Gastroesophageal sphincter (tissue), 4 donors: ENCODE measurements at regions not wholly inside any gene's neighbourhood (a gene's known extent, or its start where the extent isn't known, plus 50 kb on each side); places are given as distances from the start of the nearest gene placed in this dataset.
A peak's percentile ranks its signal among the peaks of the same experiment; 100 is the strongest.

Source experiments
- ATAC-seq: fragments of 150-250 bp; one replicate; pipeline ENCODE4 v1.9.1; 2016; ENCODE audit warnings: mild to moderate bottlenecking, moderate library complexity
- H3K27ac ChIP-seq, 4 donors: fragments of 200-600 bp; sonication (generic) in 3 of 4; 1 replicate in 3 of 4; 2 replicates in 1 of 4; pipeline ENCODE4 v1.5.1; 2016 to 2019
- H3K27me3 ChIP-seq: fragments of 200-600 bp; sonication (generic); one replicate; pipeline ENCODE4 v1.5.1; 2019
- H3K36me3 ChIP-seq, 2 donors: fragments of 200-600 bp; sonication (generic); one replicate each; pipeline ENCODE4 v1.5.1; 2019; ENCODE audit warnings: control low read depth in 1 of 2
- H3K4me1 ChIP-seq, 3 donors: fragments of 200-600 bp; sonication (generic); 1 replicate in 2 of 3; 2 replicates in 1 of 3; pipeline ENCODE4 v1.5.1; 2016 to 2019; ENCODE audit warnings: control low read depth in 2 of 3
- H3K4me3 ChIP-seq, 2 donors: fragments of 200-600 bp; sonication (generic); one replicate each; pipeline ENCODE4 v1.5.1; 2019; ENCODE audit warnings: mild to moderate bottlenecking in 1 of 2, moderate library complexity in 1 of 2
- H3K9me3 ChIP-seq, 3 donors: fragments of 200-600 bp; sonication (generic); one replicate each; pipeline ENCODE4 v1.5.1; 2017 to 2019; ENCODE audit warnings: control low read depth in 2 of 3
- EP300 ChIP-seq: sonication (generic); formaldehyde crosslinking; IDR thresholded peaks from one replicate; pipeline ENCODE4 v1.6.1; 2017; ENCODE audit warnings: antibody characterized with exemption, mild to moderate bottlenecking
- POLR2A ChIP-seq, 2 donors: fragments of 450-650 bp; IDR thresholded peaks; one replicate each; pipeline ENCODE4 v1.6.1; 2017; ENCODE audit warnings: antibody characterized with exemption in 2 of 2, mild to moderate bottlenecking in 2 of 2, moderate library complexity in 1 of 2
- POLR2AphosphoS5 ChIP-seq: sonication (generic); formaldehyde crosslinking; IDR thresholded peaks from one replicate; pipeline ENCODE4 v1.6.1; 2017; ENCODE audit warnings: antibody characterized with exemption
- WGBS, 2 donors: methylation state at CpG; one replicate each; pipeline ENCODE4 v1.1.5; 2018; ENCODE audit warnings: low coverage in 1 of 2; 5-methylcytosine and 5-hydroxymethylcytosine counted together
- TF ChIP-seq, protein P1 (sequence below), 4 experiments: fragments of 200-600 bp in 2 of 4; fragments of 450-650 bp in 2 of 4; sonication (generic) in 1 of 4; IDR thresholded peaks; one replicate each; pipeline ENCODE4 v1.5.1; 2017 to 2019; ENCODE audit warnings: antibody characterized with exemption in 4 of 4, mild to moderate bottlenecking in 2 of 4, moderate library complexity in 2 of 4

DNA sequence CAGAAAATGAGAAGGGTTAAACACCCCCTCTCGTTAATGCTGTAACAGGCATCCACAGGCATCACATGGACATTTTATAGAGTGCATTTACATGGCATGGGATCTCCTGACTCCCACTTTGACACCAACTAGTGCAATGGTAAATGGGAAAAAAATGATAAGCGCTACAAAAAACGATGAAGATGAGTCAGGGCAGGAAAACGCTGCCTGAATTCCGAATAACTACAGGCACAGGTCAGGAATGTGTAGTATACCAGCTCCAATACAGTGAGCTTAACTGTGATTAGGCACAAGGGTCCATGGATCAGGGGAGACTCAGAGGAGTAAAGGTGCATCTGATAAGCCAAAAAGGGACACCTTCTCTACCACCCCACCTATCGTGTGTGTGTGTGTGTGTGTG lies 223.6 kb downstream of the FOXO1 start:
- Histone ChIP-seq H3K36me3 (no peaks in the 10 kb centered on the region), H3K4me3 (no peak overlapping the region), H3K9me3 (no peaks in the 10 kb centered on the region), H3K4me1 (peaks cover 5 to 50% (median 20%) of the 10 kb centered on the region in 3 donors), H3K27ac (no peak overlapping the region), H3K27me3 (no peaks in the 10 kb centered on the region)
- WGBS, 2 donors, result 47 to 67% methylated on average over 5 to 6 of the region's 6 CpGs
- ATAC-seq, result no peak
- TF ChIP-seq POLR2AphosphoS5, result no peak
- TF ChIP-seq, protein P1, sequence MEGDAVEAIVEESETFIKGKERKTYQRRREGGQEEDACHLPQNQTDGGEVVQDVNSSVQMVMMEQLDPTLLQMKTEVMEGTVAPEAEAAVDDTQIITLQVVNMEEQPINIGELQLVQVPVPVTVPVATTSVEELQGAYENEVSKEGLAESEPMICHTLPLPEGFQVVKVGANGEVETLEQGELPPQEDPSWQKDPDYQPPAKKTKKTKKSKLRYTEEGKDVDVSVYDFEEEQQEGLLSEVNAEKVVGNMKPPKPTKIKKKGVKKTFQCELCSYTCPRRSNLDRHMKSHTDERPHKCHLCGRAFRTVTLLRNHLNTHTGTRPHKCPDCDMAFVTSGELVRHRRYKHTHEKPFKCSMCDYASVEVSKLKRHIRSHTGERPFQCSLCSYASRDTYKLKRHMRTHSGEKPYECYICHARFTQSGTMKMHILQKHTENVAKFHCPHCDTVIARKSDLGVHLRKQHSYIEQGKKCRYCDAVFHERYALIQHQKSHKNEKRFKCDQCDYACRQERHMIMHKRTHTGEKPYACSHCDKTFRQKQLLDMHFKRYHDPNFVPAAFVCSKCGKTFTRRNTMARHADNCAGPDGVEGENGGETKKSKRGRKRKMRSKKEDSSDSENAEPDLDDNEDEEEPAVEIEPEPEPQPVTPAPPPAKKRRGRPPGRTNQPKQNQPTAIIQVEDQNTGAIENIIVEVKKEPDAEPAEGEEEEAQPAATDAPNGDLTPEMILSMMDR (IDR thresholded peaks at IDR 0.05), result no peak

DNA sequence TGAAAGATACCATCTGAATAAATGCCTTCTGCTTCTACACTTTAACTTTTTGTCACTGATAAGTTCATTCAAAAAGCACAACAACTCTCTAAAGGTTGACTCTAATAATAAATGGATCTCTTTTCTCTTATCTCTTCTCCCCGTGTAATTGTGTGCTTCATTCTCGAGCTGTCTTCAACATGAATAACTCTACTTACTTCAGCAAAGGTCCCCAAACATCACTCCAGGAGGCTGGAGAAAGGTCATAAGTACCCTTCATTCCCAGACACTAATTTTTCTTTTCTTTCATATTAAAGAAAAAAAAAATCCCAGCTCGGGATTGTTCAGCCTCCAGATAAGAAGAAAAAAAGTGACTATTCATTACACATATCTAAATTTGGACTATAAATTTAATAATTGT lies 222.2 kb downstream of the FOXO1 start:
- H3K27ac ChIP-seq, result no peak overlapping the region

DNA sequence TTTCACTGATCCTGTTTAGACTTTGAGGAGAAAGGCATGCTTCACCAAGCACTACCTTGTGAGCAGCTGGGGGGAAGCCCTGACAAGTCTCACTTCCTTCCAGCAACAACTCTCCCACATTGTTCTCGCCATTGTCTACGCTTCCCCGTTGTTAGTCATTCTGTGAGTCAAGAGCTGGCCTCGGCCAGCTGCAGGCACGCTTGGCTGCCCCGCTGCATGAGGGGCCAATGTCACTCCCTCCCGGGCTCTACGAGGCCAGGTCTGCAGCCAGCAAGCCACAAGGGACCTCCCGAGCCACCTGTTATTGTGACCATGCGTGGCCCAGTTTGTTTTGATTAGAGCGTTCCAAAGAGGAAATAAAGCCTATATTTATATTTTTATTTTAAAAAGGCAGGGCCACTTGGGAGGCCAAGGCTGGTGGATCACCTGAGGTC lies 220.9 kb downstream of the FOXO1 start:
- no peak overlapping the region for H3K27ac ChIP-seq
- 50 to 80% methylated on average over 2 to 3 of the region's 11 CpGs for WGBS, 2 donors

More for the DNA sequence above, 222.2 kb downstream of the FOXO1 start:
- ATAC-seq, result no peak
- Histone ChIP-seq H3K27me3 (no peaks in the 10 kb centered on the region), H3K9me3 (no peaks in the 10 kb centered on the region), H3K4me3 (no peak overlapping the region), H3K4me1 (peaks cover 5 to 36% (median 18%) of the 10 kb centered on the region in 3 donors), H3K36me3 (no peaks in the 10 kb centered on the region)
- 54 to 94% methylated on average over 3 of the region's 3 CpGs for WGBS, 2 donors
- no peak for TF ChIP-seq EP300
- TF ChIP-seq POLR2A (IDR thresholded peaks at IDR 0.05), result no peak

DNA sequence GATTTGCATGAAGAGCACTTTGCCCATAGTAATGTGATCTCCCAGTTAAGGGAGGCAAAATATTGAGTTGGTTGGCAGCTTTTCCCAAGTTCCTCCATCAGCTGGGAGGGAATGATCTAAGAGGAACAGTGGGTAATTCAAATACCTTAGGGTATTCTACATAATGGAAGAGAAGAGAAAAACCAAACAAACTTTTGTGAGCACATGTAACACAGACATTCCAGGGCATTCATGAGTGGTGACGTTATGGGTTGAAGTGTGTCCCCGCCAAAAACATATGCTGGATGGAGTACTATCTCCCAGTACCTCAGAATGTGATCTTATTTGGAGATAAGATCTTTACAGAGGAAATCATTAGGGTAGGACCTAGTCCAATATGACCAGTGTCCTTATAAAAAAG lies 220.1 kb downstream of the FOXO1 start:
- ATAC-seq, result no peak
- WGBS, 2 donors, result 76 to 80% methylated on average over 2 of the region's 2 CpGs

More for the DNA sequence above, 220.9 kb downstream of the FOXO1 start:
- Histone ChIP-seq H3K4me1 (peaks cover 5 to 23% (median 9%) of the 10 kb centered on the region in 3 donors), H3K27me3 (no peaks in the 10 kb centered on the region), H3K36me3 (no peaks in the 10 kb centered on the region), H3K4me3 (no peak overlapping the region), H3K9me3 (no peaks in the 10 kb centered on the region)
- peak; percentile 62 for ATAC-seq
- TF ChIP-seq POLR2A (IDR thresholded peaks at IDR 0.05) (no peak), EP300 (no peak), POLR2AphosphoS5 (peak; percentile 43)
- TF ChIP-seq, protein P1 (IDR thresholded peaks at IDR 0.05), result no peak

DNA sequence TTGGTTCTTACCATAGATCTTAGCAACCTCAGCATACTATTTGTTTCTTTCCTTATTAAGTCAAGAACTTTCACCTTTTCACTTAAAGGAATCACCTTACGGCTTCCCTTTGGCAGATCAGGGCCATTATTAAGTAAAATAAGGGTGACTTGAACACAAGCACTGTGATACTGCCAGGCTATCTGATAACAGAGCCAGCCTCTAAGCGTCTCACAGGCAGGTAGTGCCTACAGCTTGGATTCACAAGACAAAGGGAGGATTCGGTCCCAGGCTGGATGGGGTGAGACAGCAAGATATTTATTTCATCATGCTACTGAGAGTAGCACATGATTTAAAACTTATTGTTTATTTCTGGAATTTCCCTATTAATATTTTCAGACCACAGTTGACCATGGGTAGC lies 218.6 kb downstream of the FOXO1 start:
- Histone ChIP-seq H3K4me3 (no peak overlapping the region), H3K4me1 (no peaks in the 10 kb centered on the region), H3K9me3 (no peaks in the 10 kb centered on the region), H3K36me3 (no peaks in the 10 kb centered on the region), H3K27ac (no peak overlapping the region), H3K27me3 (no peaks in the 10 kb centered on the region)
- no peak for ATAC-seq
- WGBS, 2 donors, result 60 to 89% methylated on average over 3 of the region's 3 CpGs
- TF ChIP-seq POLR2A (IDR thresholded peaks at IDR 0.05), result no peak

More for the DNA sequence above, 220.1 kb downstream of the FOXO1 start:
- Histone ChIP-seq H3K27ac (no peak overlapping the region), H3K4me1 (peaks cover 4 to 15% (median 4%) of the 10 kb centered on the region in 3 donors), H3K4me3 (no peak overlapping the region), H3K36me3 (no peaks in the 10 kb centered on the region), H3K9me3 (no peaks in the 10 kb centered on the region), H3K27me3 (no peaks in the 10 kb centered on the region)
- TF ChIP-seq POLR2AphosphoS5, result no peak
- TF ChIP-seq POLR2A (IDR thresholded peaks at IDR 0.05), result no peak
- no peak for TF ChIP-seq EP300
- TF ChIP-seq, protein P1 (IDR thresholded peaks at IDR 0.05), result no peak

DNA sequence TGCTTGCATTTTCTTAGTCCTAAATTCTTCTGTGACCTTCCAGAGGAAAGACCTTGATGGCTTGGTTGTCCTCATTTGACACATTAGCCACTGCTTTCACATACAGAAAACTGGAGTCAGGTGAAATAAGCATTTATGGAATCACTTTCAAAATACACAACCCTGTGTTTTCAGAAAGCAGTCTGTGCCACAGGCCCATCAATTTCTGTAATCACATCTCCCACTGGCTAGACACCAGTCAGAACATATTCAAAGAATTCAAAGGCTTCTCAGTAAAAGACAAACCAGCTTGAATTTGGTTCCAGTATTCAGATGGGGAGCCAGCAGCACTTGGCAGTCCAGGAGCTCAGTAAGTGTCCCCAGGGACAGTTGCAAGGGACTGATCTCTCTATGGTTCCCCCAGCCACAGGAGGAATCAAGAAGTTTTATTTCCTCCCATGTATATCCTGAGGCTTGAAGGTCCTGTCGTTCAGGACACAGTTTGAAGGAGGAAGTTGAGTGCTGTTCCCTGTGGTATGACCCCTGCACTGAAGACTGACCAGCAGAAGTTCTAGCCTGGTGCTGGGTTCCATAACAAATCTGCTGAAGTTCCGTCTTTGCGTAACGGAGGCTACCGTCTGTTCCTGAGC lies 214.3 kb downstream of the FOXO1 start:
- TF ChIP-seq POLR2AphosphoS5, result no peak
- no peak for TF ChIP-seq EP300
- TF ChIP-seq, protein P1 (IDR thresholded peaks at IDR 0.05), result no peak
- no peak for TF ChIP-seq POLR2A (IDR thresholded peaks at IDR 0.05)
- whole genome bisulfite sequencing, 2 donors, result no CpG with 5 or more reads among the region's 5 CpGs
- no peaks in the 10 kb centered on the region for H3K9me3 ChIP-seq
- no peak for ATAC-seq
- H3K4me1 ChIP-seq, result no peaks in the 10 kb centered on the region
- no peak overlapping the region for H3K4me3 ChIP-seq
- H3K36me3 ChIP-seq, result no peaks in the 10 kb centered on the region
- H3K27ac ChIP-seq, result no peak overlapping the region
- H3K27me3 ChIP-seq, result no peaks in the 10 kb centered on the region
